RWPE1 (cell line): ENCODE measurements at regions not wholly inside any gene's neighbourhood (a gene's known extent, or its start where the extent isn't known, plus 50 kb on each side); places are given as distances from the start of the nearest gene placed in this dataset.

ENCODE experiments used
- CTCF ChIA-PET: fragments of 350-600 bp; sonication (Branson Sonifier 250); formaldehyde crosslinking; extraction: SDS; loops from one replicate; lab custom pipeline; 2021; lab: Yijun Ruan, JAX
- POLR2A ChIA-PET: fragments of 400-600 bp; formaldehyde crosslinking; extraction: SDS; loops from one replicate; lab custom pipeline; 2020; ENCODE audit warnings: antibody characterized with exemption; ENCODE audit not compliant: low non-redundant PET; lab: Yijun Ruan, JAX
- DNase-seq: peaks from one replicate; pipeline ENCODE4 v3.0.0; 2012; ENCODE audit warnings: low spot score
- H3K27ac ChIP-seq: fragments of 450-650 bp; 2 replicates; pipeline ENCODE4 v1.5.1; 2017
- TF ChIP-seq, protein P1 (sequence below): fragments of 450-650 bp; conservative IDR thresholded peaks from 2 replicates; pipeline ENCODE4 v1.5.1; 2017; ENCODE audit warnings: low read depth, mild to moderate bottlenecking

- H3K27ac ChIP-seq, result no peak overlapping the region
- POLR2A ChIA-PET, result no interaction called here
- TF ChIP-seq, protein P1, sequence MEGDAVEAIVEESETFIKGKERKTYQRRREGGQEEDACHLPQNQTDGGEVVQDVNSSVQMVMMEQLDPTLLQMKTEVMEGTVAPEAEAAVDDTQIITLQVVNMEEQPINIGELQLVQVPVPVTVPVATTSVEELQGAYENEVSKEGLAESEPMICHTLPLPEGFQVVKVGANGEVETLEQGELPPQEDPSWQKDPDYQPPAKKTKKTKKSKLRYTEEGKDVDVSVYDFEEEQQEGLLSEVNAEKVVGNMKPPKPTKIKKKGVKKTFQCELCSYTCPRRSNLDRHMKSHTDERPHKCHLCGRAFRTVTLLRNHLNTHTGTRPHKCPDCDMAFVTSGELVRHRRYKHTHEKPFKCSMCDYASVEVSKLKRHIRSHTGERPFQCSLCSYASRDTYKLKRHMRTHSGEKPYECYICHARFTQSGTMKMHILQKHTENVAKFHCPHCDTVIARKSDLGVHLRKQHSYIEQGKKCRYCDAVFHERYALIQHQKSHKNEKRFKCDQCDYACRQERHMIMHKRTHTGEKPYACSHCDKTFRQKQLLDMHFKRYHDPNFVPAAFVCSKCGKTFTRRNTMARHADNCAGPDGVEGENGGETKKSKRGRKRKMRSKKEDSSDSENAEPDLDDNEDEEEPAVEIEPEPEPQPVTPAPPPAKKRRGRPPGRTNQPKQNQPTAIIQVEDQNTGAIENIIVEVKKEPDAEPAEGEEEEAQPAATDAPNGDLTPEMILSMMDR, result no peak
- DNase-seq, result no peak
- CTCF ChIA-PET, result no interaction called here
Measured at GRCh38 chr4:170580651-170581050, 490.9 kb upstream of the AADAT start.

DNA sequence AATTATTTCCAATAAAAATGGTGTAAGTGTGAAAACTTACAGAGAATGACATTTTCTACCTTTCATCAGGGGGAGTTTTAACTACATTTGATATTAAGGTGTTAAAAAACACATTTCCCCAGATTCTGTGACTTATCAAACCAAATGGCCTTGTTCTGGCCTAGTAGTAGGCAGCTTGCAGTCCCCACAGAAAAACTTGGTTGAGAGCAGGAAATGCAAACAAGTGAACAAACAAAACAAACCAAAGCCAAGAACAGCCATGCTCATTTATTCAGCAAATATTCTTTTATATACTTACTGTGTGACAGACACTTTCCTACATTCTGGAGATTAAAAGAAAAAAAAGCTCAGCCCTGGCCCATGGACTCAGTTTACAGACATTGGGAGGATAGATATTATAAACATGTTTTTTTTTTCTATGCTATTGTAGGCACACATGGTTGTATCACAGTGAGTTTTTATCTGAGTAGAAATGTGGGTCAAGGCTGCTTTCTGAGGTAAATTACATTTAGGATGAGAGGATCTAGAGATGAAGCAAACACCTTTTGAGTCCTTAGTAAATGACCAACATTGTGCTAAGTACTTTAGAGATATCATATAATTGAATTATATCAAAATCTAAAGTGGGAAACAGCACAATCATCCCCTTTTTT is 449.2 kb upstream of the AADAT start:
- H3K27ac ChIP-seq, result no peak overlapping the region
- ChIA-PET CTCF (no interaction called here), POLR2A (no interaction called here)
- TF ChIP-seq, protein P1, result no peak
- no peak for DNase-seq

- CTCF ChIA-PET, result no interaction called here
- POLR2A ChIA-PET, result no interaction called here
- TF ChIP-seq, protein P1, result no peak
- no peak for DNase-seq
- no peak overlapping the region for H3K27ac ChIP-seq
Measured at GRCh38 chr4:170529748-170530722, 440.3 kb upstream of the AADAT start.

DNA sequence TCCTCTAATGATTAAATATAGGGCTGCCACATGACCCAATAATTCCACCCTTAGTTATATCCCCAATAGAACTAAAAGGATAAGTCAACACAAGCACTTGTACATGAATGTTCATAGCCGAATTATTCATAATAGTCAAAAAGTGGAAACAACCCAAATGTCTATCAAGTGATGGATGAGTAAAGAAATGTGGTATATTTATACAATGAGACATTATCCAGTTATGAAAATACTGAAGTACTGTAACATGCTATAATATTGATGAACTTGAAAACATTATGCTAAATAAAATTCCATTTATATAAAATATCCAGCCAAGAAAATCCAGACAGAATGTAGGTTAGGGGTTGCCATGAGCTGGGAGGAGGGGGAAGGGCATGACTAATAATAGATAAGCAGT is 436.7 kb upstream of the AADAT start:
- ChIA-PET CTCF (no interaction called here), POLR2A (no interaction called here)
- no peak overlapping the region for H3K27ac ChIP-seq
- no peak for DNase-seq
- TF ChIP-seq, protein P1, result no peak

DNA sequence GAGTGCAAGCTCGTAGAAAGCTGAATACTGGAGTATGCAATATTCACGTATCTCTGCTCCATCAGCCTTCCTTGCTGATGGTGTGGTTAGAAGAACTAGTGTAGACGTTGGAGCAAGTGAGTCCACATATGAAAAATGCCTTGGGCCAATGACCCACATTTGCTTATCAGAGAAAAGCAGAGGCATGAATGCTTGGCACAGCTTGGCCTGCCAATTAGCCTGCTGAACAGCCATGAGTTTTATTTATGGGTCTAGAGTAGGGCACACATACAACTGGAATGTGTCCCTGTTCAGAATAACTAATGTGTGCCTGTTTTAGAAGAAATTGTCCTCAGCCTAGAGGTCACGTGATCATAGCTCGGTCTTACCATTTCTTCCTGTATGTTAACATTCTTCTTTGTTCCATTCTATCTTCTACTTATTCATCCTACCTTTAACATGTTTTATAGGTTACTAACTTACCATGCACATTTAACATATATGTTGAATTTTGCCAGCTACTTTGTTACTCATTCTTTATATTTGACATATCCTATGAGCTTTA is 432.7 kb upstream of the AADAT start:
- no peak overlapping the region for H3K27ac ChIP-seq
- DNase-seq, result no peak
- ChIA-PET POLR2A (no interaction called here), CTCF (no interaction called here)
- TF ChIP-seq, protein P1, result no peak

- H3K27ac ChIP-seq, result no peak overlapping the region
- no peak for DNase-seq
- TF ChIP-seq, protein P1, result no peak
- ChIA-PET CTCF (no interaction called here), POLR2A (no interaction called here)
Measured at GRCh38 chr4:170497689-170498088, 407.9 kb upstream of the AADAT start.
